Omental fat pad (tissue), 3 donors: ENCODE measurements at regions not wholly inside any gene's neighbourhood (a gene's known extent, or its start where the extent isn't known, plus 50 kb on each side); places are given as distances from the start of the nearest gene placed in this dataset.

ENCODE experiments used
- ATAC-seq: fragments of 150-250 bp; one replicate; pipeline ENCODE4 v1.9.1; 2016; ENCODE audit warnings: mild to moderate bottlenecking, moderate library complexity; ENCODE audit not compliant: low FRiP score
- DNase-seq: peaks from one replicate; pipeline ENCODE4 v3.0.0-alpha.2; 2019; ENCODE audit warnings: low spot score
- CTCF ChIP-seq, 3 donors: fragments of 450-650 bp; IDR thresholded peaks; one replicate each; pipeline ENCODE4 v1.5.1; 2016 to 2017; ENCODE audit warnings: antibody characterized with exemption in 3 of 3, mild to moderate bottlenecking in 3 of 3, moderate library complexity in 2 of 3

GRCh38 chr10:128310971-128311658 is 184.9 kb upstream of the MKI67 start:
- TF ChIP-seq CTCF (IDR thresholded peaks at IDR 0.05): no peak
- DNase-seq (no peak), ATAC-seq (no peak)

DNA sequence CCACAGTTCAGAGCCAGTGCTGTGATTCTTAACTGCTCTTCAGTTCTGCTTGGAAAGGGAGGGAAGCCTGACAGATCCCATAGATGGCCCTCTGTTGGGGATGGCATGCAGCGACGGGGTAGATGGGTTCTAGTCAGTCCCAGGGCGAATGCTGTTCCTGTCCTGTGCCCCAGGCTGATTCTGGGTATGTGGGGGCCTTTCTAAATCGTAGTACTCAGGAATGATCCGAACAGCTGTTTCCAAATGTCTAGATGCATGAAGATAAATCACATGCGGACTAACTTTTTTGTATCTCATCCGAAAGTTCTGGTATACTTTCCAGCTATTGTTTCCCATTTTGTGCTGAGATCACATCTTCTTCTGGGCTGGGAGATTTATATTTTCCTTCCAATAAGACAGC is 186.0 kb upstream of the MKI67 start:
- DNase-seq: no peak
- no peak for ATAC-seq
- no peak for TF ChIP-seq CTCF (IDR thresholded peaks at IDR 0.05)

DNA sequence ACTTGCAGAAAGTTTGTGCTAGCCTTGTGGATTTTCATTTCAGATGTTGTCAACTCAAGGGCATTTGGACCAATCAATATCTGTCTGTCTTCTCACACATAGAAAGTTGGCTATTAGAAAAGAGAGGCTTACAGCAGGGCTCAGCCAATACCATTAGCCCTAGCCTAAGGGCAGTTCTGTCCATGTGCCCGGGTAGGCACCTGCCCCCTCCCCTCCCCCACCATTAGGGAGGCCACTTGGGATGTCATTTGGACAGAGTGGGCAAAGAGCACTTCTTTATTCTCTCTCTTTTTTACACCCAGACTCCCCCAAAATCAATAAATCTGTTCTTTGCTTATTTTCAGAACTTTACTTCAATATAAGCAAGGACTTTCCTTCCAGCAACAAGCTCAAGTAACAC is 188.5 kb upstream of the MKI67 start:
- ATAC-seq (no peak), DNase-seq (no peak)
- TF ChIP-seq CTCF (IDR thresholded peaks at IDR 0.05): no peak

GRCh38 chr10:128316121-128316726 is 190.0 kb upstream of the MKI67 start:
- TF ChIP-seq CTCF (IDR thresholded peaks at IDR 0.05): no peak
- ATAC-seq (no peak), DNase-seq (no peak)

- no peak for TF ChIP-seq CTCF (IDR thresholded peaks at IDR 0.05)
- DNase-seq (no peak), ATAC-seq (no peak)
Observed at GRCh38 chr10:128316925-128317324, 190.7 kb upstream of the MKI67 start.

- ATAC-seq: no peak
- DNase-seq: no peak
- TF ChIP-seq CTCF (IDR thresholded peaks at IDR 0.05): no peak
Observed at GRCh38 chr10:128318366-128318765, 192.1 kb upstream of the MKI67 start.

DNA sequence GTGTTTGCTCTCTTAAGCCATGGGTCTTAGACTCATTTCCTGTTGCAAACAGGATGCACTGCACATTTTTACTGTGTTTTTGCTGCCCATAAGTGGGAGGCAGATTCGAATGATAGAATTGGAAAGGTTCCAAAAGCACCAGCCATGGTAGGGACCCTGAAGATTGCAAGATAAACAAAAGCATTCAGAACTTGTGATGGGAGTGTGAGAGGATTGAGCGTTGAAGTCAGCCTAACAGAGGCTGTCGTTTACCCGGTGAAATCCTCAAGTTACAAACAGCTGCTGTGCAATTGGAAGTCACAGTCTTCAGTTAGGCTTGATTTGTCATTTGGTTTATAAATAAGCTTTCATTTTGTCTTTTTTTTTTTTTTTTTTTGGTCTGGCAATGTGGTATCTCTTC is 192.7 kb upstream of the MKI67 start:
- ATAC-seq: no peak
- TF ChIP-seq CTCF (IDR thresholded peaks at IDR 0.05): no peak
- DNase-seq: no peak
